K562 (cell line): ENCODE measurements at regions not wholly inside any gene's neighbourhood (a gene's known extent, or its start where the extent isn't known, plus 50 kb on each side); places are given as distances from the start of the nearest gene placed in this dataset.

Experiments used
- ATAC-seq: fragments of 200-7000 bp; cut with Tn5 transposase; 3 replicates; pipeline ENCODE4 v1.9.1; 2020; ENCODE audit warnings: moderate library complexity
- BruUV-seq: library from RNA; stranded (reverse); fragments of 400-500 nt; replicated peaks from 2 replicates; lab custom pipeline; 2021; lab: Mats Ljungman, UMichigan
- CTCF ChIA-PET: fragments of 300-600 bp; formaldehyde crosslinking; extraction: SDS; loops from one replicate; lab custom pipeline; 2021; ENCODE audit warnings: low intra/inter-chr PET ratio; lab: Yijun Ruan, JAX
- POLR2A ChIA-PET: fragments of 300-600, 350-650 bp; sonication (Branson Sonifier 250); formaldehyde crosslinking; extraction: SDS; loops from one replicate; lab custom pipeline; 2021; ENCODE audit warnings: antibody characterized with exemption, inconsistent platforms; lab: Yijun Ruan, JAX
- DNase-seq, 4 experiments: peaks; one replicate each; pipeline versions ENCODE4 v3.0.0 to v3.0.0-alpha.2; 2011 to 2018; ENCODE audit warnings: low spot score in 3 of 4, mixed read lengths in 3 of 4; ENCODE audit errors: extremely low read depth in 1 of 4
- FAIRE-seq: peaks from 2 replicates; lab custom pipeline; 2011; peaks lifted over from hg19 to GRCh38; lab: Jason Lieb, UNC
- H2AFZ ChIP-seq: 2 replicates; pipeline ENCODE4 v1.6.0; 2011; ENCODE audit warnings: low read depth, low read length, control low read depth, inconsistent platforms
- H3K27ac ChIP-seq: fragments of 200-600 bp; 3 replicates; pipeline ENCODE4 v1.8.0; 2011; ENCODE audit warnings: low read depth, mild to moderate bottlenecking, control low read depth, inconsistent platforms, low read length, moderate library complexity, mixed read lengths; ENCODE audit errors: extremely low read depth
- H3K27me3 ChIP-seq, 2 experiments: fragments of 300-600 bp in 1 of 2; 2 replicates in 1 of 2; 3 replicates in 1 of 2; pipeline versions ENCODE4 v1.6.0 to v1.8.0; 2011; ENCODE audit warnings: inconsistent platforms in 2 of 2, low read length in 2 of 2, mild to moderate bottlenecking in 1 of 2, mixed read lengths in 1 of 2, moderate library complexity in 1 of 2; ENCODE audit not compliant: control insufficient read depth in 2 of 2, insufficient read depth in 2 of 2
- H3K36me3 ChIP-seq: fragments of 300-600 bp; 3 replicates; pipeline ENCODE4 v1.8.0; 2011; ENCODE audit warnings: mild to moderate bottlenecking, low read length, inconsistent platforms; ENCODE audit not compliant: control insufficient read depth, insufficient read depth
- H3K4me1 ChIP-seq, 2 experiments: fragments of 200-600 bp in 1 of 2; replicated peaks in 1 of 2; 2 replicates in 1 of 2; 3 replicates in 1 of 2; pipeline versions ENCODE4 v1.5.1 to v1.8.0; 2011; ENCODE audit warnings: inconsistent platforms in 2 of 2, low read length in 2 of 2, mild to moderate bottlenecking in 1 of 2, mixed read lengths in 1 of 2, moderate library complexity in 1 of 2; ENCODE audit not compliant: control insufficient read depth in 2 of 2, insufficient read depth in 2 of 2
- H3K4me2 ChIP-seq: 2 replicates; pipeline ENCODE4 v1.6.1; 2011; ENCODE audit warnings: low read length, control low read depth, inconsistent platforms, mixed read lengths; ENCODE audit not compliant: insufficient read depth
- H3K4me3 ChIP-seq: fragments of 200-600 bp; sonication (generic), shearing (Covaris generic); 2 replicates; pipeline ENCODE4 v1.5.1; 2016; ENCODE audit warnings: control low read depth, inconsistent platforms
- H3K79me2 ChIP-seq: fragments of 200-600 bp; 3 replicates; pipeline ENCODE4 v1.8.0; 2011; ENCODE audit warnings: low read length, inconsistent platforms; ENCODE audit not compliant: control insufficient read depth, insufficient read depth
- H3K9ac ChIP-seq, 2 experiments: 2 replicates each; pipeline versions ENCODE4 v1.6.0 to v1.6.1; 2011; ENCODE audit warnings: low read depth in 2 of 2, low read length in 2 of 2, control low read depth in 1 of 2, inconsistent platforms in 1 of 2, mild to moderate bottlenecking in 1 of 2, mixed read lengths in 1 of 2; ENCODE audit not compliant: insufficient read depth in 1 of 2
- H3K9me1 ChIP-seq: one replicate; pipeline ENCODE4 v1.6.0; 2011; ENCODE audit warnings: inconsistent platforms, mild to moderate bottlenecking, low read length, moderate library complexity; ENCODE audit not compliant: control insufficient read depth, insufficient read depth
- H3K9me3 ChIP-seq: replicated peaks from 2 replicates; pipeline ENCODE4 v1.5.1; 2011; ENCODE audit warnings: low read depth, low read length, inconsistent platforms; ENCODE audit not compliant: control insufficient read depth, insufficient read depth
- H4K20me1 ChIP-seq: replicated peaks from 2 replicates; pipeline ENCODE4 v1.6.1; 2011; ENCODE audit warnings: low read length, inconsistent platforms, mixed read lengths; ENCODE audit not compliant: control insufficient read depth, insufficient read depth
- CHD1 ChIP-seq: fragments of 200-600 bp; sonication (generic); IDR thresholded peaks from one replicate; pipeline ENCODE4 v1.6.1; 2012; ENCODE audit warnings: mild to moderate bottlenecking, moderate library complexity, low read length, inconsistent platforms
- DPF2 ChIP-seq: fragments of 450-650 bp; IDR thresholded peaks from 2 replicates; pipeline ENCODE4 v1.6.1; 2016
- NFIC ChIP-seq: fragments of 450-650 bp; IDR thresholded peaks from 2 replicates; pipeline ENCODE4 v1.6.1; 2017; ENCODE audit warnings: mild to moderate bottlenecking, inconsistent platforms
- NR2F6 ChIP-seq: fragments of 450-650 bp; formaldehyde crosslinking; IDR thresholded peaks from 2 replicates; pipeline ENCODE4 v1.4.0; 2020; ENCODE audit warnings: mild to moderate bottlenecking
- PTTG1 ChIP-seq: fragments of 450-650 bp; IDR thresholded peaks from 2 replicates; pipeline ENCODE4 v1.6.1; 2016; ENCODE audit warnings: low read depth, mild to moderate bottlenecking, missing genetic modification characterization, missing compliant biosample characterization
- U2AF2 ChIP-seq: fragments of 200-400 bp; formaldehyde crosslinking; optimal IDR thresholded peaks from 2 replicates; pipeline ENCODE3; 2017; ENCODE audit warnings: low read depth, mild to moderate bottlenecking, low read length
- ZNF146 ChIP-seq: IDR thresholded peaks from one replicate; pipeline ENCODE4 v1.6.1; 2018; ENCODE audit warnings: missing compliant biosample characterization; ENCODE audit not compliant: unreplicated experiment
- ZNF232 ChIP-seq: sonication (generic); formaldehyde crosslinking; IDR thresholded peaks from 2 replicates; pipeline ENCODE4 v1.8.0; 2022; ENCODE audit warnings: mild to moderate bottlenecking, missing genetic modification reagents
- ZNF584 ChIP-seq: fragments of 200-800 bp; sonication (Bioruptor generic); IDR thresholded peaks from 2 replicates; pipeline ENCODE4 v1.6.1; 2016; ENCODE audit warnings: low read depth, mild to moderate bottlenecking, missing genetic modification characterization, missing compliant biosample characterization
- WGBS: fragments of 100-300 bp; shearing (Covaris generic); methylation state at CpG from one replicate; pipeline ENCODE4 v1.1.6; 2016; ENCODE audit warnings: low coverage, mixed read lengths; ENCODE audit not compliant: insufficient coverage; ENCODE audit errors: missing lambda C conversion rate; 5-methylcytosine and 5-hydroxymethylcytosine counted together
- in situ Hi-C: fragments of 300-500 bp; cut with MboI; formaldehyde crosslinking; loops from 4 replicates; pipeline ENCODE4 v1.15.0; 2018; ENCODE audit warnings: inconsistent platforms, mixed read lengths
- intact Hi-C: fragments of 100-400 bp; cut with micrococcal nuclease; formaldehyde crosslinking; loops from 2 replicates; pipeline ENCODE4 v1.14.2; 2022
- TF ChIP-seq, protein P1 (sequence below): fragments of 450-650 bp; IDR thresholded peaks from 2 replicates; pipeline ENCODE4 v1.6.1; 2017; ENCODE audit warnings: antibody characterized with exemption, mild to moderate bottlenecking
- TF ChIP-seq, protein P2 (sequence below): fragments of 250-450 bp; sonication (Bioruptor Pico); IDR thresholded peaks from 2 replicates; pipeline ENCODE4 v1.8.0; 2021; ENCODE audit warnings: moderate library complexity, mild to moderate bottlenecking, inconsistent platforms
- TF ChIP-seq, protein P3 (sequence below): sonication (generic); formaldehyde crosslinking; IDR thresholded peaks from 2 replicates; pipeline ENCODE4 v1.8.0; 2022; ENCODE audit warnings: mild to moderate bottlenecking, missing genetic modification reagents
- TF ChIP-seq, protein P4 (sequence below): sonication (generic); formaldehyde crosslinking; IDR thresholded peaks from 2 replicates; pipeline ENCODE4 v1.8.1; 2023; ENCODE audit warnings: mild to moderate bottlenecking, missing genetic modification reagents

DNA sequence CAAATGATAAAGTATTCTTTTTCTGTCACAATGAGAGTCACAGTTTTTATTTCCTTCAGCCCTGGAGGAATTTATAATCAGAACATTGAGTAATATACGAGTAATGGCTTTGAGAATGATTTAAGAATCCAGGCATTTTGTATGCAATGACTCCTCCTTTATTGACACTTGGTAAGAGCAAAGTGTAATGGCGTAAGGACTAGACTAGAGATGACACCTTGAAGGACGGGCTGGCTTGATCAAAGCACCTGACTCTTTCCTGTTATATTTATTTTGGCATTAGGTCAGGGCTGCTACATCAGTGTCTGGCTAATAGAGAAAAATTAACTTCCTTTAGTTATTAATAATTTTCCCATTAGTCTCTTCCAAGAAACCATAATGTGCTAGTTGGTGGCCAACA lies 482.4 kb upstream of the GCFC2 start (continued):
- TF ChIP-seq, protein P1, sequence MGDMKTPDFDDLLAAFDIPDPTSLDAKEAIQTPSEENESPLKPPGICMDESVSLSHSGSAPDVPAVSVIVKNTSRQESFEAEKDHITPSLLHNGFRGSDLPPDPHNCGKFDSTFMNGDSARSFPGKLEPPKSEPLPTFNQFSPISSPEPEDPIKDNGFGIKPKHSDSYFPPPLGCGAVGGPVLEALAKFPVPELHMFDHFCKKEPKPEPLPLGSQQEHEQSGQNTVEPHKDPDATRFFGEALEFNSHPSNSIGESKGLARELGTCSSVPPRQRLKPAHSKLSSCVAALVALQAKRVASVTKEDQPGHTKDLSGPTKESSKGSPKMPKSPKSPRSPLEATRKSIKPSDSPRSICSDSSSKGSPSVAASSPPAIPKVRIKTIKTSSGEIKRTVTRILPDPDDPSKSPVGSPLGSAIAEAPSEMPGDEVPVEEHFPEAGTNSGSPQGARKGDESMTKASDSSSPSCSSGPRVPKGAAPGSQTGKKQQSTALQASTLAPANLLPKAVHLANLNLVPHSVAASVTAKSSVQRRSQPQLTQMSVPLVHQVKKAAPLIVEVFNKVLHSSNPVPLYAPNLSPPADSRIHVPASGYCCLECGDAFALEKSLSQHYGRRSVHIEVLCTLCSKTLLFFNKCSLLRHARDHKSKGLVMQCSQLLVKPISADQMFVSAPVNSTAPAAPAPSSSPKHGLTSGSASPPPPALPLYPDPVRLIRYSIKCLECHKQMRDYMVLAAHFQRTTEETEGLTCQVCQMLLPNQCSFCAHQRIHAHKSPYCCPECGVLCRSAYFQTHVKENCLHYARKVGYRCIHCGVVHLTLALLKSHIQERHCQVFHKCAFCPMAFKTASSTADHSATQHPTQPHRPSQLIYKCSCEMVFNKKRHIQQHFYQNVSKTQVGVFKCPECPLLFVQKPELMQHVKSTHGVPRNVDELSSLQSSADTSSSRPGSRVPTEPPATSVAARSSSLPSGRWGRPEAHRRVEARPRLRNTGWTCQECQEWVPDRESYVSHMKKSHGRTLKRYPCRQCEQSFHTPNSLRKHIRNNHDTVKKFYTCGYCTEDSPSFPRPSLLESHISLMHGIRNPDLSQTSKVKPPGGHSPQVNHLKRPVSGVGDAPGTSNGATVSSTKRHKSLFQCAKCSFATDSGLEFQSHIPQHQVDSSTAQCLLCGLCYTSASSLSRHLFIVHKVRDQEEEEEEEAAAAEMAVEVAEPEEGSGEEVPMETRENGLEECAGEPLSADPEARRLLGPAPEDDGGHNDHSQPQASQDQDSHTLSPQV = no peak
- no peak for TF ChIP-seq CHD1

DNA sequence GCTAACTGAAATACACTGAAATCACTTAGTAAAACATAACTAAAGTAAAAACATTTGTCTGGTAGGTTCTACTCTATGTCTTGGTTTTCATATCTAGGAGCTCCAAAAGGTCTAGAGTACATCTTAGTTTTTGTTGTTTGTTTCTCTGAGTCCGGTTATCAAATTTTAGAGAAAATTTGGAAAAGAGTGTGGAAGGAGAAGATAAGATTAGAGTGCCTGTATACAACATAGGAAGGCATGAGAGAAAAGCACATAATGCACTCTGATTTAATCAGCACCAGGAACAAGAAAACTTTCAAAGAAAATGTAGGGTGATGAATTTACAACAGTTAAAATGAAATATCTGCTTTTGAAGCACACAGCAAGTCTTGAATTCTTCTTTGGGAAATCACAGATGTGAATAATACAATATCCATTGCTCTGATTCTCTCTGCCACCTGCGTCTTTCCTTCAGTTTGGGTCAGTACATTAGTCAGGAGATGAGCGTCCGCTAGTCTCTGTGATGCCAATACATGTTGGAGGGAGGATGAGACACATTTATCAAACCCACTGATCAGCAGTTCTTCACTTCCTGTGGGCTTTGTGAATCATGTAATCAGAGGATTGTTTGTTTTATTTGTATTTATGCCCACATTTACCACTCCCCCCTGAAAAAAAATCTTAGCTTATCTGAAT lies 477.8 kb upstream of the GCFC2 start:
- Histone ChIP-seq H3K79me2 (no peaks in the 10 kb centered on the region), H4K20me1 (no peaks in the 10 kb centered on the region), H3K27ac (no peak overlapping the region), H3K4me2 (peak overlapping the region; percentile 1; the same call in 1 of the 2 replicates), H3K4me3 (no peak overlapping the region), H3K4me1 (peaks cover 0 to 5% of the 10 kb centered on the region in 2 experiments; a peak in 2 of 5 replicates), H3K36me3 (no peaks in the 10 kb centered on the region), H3K9me3 (no peaks in the 10 kb centered on the region), H3K27me3 (no peaks in the 10 kb centered on the region), H3K9ac (no peak overlapping the region), H2AFZ (no peak overlapping the region), H3K9me1 (no peaks in the 10 kb centered on the region)
- no TSS peak for BruUV-seq
- 5% methylated on average over 4 of the region's 4 CpGs for WGBS
- DNase-seq = peak in 1 of 4 experiments; percentile 10
- ATAC-seq = peak; percentile 57
- intact Hi-C loops = no loop called here
- FAIRE-seq = peak; percentile 44
- in situ Hi-C loops = no loop called here
- ChIA-PET CTCF (no interaction called here), POLR2A (no interaction called here)
- TF ChIP-seq ZNF232 (no peak), U2AF2 (no peak), NR2F6 (no peak), NFIC (no peak), ZNF146 (CRISPR knock-in tag) (no peak), ZNF584 (CRISPR knock-in tag) (no peak), DPF2 (0 out of 2 replicates have a peak, but pooled peaks have one; percentile 55), PTTG1 (tag) (no peak)
- TF ChIP-seq, protein P2, sequence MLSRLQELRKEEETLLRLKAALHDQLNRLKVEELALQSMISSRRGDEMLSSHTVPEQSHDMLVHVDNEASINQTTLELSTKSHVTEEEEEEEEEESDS = no peak
- TF ChIP-seq, protein P3, sequence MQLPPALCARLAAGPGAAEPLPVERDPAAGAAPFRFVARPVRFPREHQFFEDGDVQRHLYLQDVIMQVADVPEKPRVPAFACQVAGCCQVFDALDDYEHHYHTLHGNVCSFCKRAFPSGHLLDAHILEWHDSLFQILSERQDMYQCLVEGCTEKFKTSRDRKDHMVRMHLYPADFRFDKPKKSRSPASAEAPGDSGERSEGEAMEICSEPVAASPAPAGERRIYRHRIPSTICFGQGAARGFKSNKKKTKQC (CRISPR knock-in tag) = no peak
- TF ChIP-seq, protein P4, sequence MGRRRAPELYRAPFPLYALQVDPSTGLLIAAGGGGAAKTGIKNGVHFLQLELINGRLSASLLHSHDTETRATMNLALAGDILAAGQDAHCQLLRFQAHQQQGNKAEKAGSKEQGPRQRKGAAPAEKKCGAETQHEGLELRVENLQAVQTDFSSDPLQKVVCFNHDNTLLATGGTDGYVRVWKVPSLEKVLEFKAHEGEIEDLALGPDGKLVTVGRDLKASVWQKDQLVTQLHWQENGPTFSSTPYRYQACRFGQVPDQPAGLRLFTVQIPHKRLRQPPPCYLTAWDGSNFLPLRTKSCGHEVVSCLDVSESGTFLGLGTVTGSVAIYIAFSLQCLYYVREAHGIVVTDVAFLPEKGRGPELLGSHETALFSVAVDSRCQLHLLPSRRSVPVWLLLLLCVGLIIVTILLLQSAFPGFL (CRISPR knock-in tag) = no peak
